HG02884 (cell line): ENCODE measurements at regions not wholly inside any gene's neighbourhood (a gene's known extent, or its start where the extent isn't known, plus 50 kb on each side); places are given as distances from the start of the nearest gene placed in this dataset.

Experiments used
- ATAC-seq: cut with Tn5 transposase; IDR thresholded peaks from one replicate; pipeline ENCODE4 v1.9.1; 2021; ENCODE audit warnings: mild to moderate bottlenecking, moderate library complexity; ENCODE audit not compliant: unreplicated experiment

DNA sequence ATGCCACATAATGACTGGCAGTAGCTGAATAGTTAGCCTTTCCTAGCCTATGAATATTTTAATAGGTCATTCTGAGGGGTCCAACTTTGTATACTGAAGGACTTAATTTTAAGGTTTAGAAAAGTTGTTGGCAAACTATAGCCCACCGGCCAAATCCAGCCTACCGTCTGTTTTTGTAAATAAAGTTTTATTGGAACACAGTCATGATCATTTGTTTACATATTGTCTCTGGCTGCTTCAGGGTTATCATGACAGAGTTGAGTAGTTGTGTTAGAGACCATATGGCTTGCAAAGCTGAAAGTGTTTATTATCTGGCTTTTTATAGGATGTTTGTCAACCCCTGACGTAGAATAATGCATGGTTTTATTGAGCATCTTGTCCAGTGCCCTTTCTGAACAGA, 73.4 kb downstream of the NTMT2 start:
- no peak for ATAC-seq

GRCh38 chr1:170221031-170221430, 75.3 kb downstream of the NTMT2 start:
- no peak for ATAC-seq

DNA sequence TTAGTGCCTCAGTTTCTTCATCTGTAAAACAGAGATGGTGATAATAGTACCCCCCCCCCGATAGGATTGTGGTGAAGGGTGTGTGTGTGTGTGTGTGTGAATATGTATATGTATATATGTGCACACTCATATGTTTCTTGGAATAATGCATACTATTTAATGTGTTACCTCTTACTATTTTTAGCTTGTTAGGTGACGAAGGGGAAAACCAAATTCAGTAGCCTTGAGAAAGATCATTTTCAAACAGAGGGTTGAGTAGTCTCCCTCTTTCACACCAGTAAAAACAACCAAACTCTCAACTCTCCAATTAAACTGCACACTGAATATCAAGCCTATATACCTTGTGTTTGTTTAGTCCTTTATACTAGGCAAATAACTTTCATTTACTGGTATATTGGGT, 75.7 kb downstream of the NTMT2 start:
- ATAC-seq: no peak

- ATAC-seq: no peak
Observed at GRCh38 chr1:170224469-170224868, 78.7 kb downstream of the NTMT2 start.

- no peak for ATAC-seq
Observed at GRCh38 chr1:170225781-170226530, 80.2 kb downstream of the NTMT2 start.

DNA sequence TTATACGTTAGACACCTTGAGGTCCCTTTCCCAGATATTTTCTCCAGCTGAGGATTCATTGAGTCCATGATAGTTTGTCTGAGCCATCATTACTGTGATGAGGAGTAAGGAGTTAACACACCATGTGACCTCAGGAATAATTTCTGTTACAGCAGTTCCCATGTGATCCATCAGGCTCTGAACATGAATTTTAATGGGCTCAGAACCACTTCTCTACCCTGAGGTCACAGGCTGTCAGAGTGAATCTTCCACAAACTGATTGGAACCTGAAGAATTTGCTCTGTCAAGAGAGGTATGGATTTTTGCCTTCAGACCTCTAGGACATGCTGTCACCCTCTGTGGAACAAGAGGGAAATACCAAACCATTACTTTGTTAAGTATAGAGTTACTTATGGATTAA, 81.0 kb downstream of the NTMT2 start:
- ATAC-seq: no peak

GRCh38 chr1:170230323-170230722, 84.6 kb downstream of the NTMT2 start:
- ATAC-seq: no peak

DNA sequence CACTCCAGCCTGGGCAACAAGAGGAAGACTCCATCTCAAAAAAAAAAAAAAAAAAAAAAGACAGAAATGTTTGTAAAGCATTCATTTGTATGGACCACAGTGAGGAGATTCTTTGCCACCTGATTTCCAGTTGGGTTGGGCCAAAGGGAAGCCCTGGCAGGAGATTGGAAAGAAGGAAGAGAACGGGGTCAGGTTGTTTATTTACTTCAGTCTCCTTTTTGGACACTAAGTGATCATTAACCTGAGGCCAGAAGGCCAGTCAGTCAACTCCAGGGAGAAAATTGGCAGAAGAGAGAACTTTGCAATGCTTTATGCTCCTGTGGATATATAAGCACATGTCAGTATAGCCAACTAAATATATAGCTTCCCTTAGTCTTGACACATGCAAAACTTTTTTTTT, 85.9 kb downstream of the NTMT2 start:
- ATAC-seq: no peak

- no peak for ATAC-seq
Observed at GRCh38 chr1:170238704-170239391, 93.1 kb downstream of the NTMT2 start.

- no peak for ATAC-seq
Observed at GRCh38 chr1:170239445-170239844, 93.7 kb downstream of the NTMT2 start.

GRCh38 chr1:170240409-170240808, 94.7 kb downstream of the NTMT2 start:
- ATAC-seq: peak; percentile 99

DNA sequence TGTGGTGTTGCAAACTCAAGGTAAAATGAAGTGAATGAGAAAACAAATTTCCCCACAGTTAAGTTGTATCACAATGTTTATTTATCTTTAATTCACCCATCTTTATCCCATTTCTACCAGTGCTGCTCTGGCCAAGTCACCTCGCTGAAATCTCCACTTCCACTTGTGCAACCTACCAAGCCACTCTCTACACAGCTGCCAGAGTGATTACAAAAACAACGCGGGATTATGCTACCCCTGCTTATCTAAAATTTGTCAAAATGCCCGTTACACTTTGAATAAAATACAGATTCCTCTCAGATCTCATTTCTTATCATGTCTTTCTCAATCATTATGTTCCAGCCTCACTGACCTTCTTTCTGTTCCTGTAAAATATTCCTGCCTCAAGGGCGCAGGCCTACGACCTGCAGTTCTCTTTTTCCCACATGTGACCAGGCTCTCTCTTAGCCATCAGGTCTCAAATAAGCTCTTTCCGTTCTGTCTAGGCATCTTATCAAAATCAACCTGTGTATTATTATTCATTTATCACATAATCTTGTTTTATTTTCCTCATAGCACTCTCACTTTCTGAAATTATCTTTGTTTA, 95.6 kb downstream of the NTMT2 start:
- ATAC-seq: no peak

GRCh38 chr1:170247751-170248521, 102.2 kb downstream of the NTMT2 start:
- ATAC-seq: peak; percentile 56

DNA sequence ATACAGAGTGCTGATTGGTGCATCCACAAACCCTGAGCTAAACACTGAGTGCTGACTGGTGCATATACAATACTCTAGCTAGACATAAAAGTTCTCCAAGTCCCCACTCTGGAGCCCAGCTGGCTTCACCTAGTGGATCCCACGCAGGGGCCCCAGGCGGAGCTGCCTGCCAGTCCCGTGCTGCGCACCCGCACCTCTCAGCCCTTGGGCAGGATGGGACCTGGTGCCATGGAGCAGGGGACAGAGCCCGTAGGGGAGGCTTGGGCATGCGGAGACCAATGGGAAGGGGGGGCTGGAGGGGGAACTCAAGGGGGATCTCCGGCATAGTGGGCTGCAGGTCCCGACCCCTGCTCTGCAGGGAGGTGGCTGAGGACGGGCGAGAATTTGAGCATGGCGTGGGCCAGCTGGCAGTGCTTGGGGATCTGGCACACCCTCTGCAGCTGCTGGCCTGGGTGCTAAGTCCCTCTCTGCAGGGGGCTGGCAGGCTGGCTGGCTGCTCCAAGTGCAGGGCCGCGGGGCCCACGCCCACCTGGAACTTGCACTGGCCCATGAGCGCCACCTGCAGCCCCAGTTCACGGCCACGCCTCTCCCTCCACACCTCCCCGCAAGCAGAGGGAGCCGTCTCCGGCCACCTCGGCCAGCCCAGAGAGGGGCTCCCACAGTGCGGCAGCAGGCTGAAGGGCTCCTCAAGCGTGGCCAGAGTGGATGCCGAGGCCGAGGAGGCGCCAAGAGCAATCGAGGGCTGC, 104.9 kb downstream of the NTMT2 start:
- ATAC-seq: no peak

DNA sequence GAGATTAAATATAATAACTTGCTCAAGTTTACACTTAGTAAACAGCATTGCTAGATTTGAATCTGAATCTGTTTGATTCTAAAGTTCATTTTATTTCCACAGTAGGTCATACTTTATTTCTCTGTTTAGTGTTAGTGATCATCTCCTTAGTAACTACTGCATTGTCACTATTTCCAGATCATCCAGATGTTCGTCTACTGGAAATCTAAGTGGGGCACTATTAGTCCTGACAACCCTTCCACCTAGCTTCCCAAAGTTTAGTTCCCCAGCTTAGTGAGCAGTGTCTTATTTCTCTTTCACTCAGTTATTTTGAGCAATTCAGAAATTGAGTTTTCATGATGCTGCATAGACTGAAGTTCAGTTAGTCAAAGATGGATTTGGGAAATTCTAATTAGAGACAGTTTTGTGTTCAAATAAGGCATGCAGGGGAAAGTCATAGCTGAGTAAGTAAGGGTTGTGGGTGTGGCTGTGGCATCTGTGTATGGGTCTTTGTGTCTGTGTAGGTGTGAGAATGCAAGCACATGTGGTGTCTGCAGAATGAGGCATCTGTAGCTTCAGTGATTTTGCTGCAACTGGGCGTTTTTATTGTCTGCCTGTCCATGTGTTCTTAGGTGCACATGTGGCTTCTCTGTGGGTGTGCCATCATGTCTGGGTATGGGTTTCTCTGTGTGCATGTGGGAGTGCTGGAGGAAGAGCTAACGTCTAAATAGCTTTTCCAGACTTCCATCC, 107.3 kb downstream of the NTMT2 start:
- no peak for ATAC-seq

GRCh38 chr1:170254371-170254770, 108.6 kb downstream of the NTMT2 start:
- ATAC-seq: no peak

GRCh38 chr1:170261669-170262068, 115.9 kb downstream of the NTMT2 start:
- ATAC-seq: no peak

DNA sequence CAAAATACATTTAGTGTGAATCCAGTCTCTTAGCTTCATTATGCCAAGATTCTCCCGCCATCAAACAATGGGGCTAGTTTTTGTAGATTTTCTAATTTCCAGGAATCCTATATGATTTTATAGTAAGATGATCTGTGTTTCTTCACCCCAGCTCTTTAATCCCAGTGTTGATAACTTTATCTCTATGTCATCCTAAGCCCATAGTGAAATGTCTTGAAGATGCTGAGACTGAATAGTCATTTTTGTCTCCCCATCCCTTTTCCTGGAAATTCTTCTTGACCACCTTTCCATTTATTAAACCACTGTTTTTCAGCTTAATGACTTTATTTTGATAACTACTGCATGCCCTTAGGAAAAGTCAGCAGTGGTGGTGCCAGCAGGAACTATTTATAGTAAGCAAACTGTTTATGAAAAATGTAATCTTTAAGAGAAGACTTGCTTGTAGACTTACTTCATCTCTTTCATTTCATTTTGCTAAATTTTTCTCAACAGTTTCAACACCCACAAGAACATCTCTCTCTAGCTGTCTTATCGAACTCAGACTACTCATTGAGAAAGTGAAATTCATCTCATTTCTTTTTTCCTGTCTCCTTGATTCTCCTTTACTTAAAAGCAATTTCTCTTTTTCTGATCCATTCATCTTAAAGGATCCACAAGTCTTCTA, 116.6 kb downstream of the NTMT2 start:
- ATAC-seq: no peak

DNA sequence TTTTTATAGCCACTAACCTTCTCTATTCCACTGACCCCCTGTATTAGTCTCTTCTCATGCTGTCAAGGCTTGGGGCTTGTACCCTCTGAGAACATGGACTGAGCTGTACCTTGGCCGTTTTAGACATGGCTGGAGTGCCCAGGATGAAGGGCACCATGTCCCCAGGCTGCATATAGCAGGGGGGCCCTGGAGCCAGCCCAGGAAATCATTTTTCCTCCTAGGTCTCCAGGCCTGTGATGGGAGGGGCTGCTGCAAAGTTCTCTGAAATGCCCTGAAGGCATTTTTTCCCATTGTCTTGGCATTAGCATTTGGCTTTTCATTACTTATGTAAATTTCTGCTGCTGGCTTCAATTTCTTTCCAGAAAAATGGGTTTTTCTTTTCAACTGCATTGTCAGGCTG, 119.5 kb downstream of the NTMT2 start:
- no peak for ATAC-seq

DNA sequence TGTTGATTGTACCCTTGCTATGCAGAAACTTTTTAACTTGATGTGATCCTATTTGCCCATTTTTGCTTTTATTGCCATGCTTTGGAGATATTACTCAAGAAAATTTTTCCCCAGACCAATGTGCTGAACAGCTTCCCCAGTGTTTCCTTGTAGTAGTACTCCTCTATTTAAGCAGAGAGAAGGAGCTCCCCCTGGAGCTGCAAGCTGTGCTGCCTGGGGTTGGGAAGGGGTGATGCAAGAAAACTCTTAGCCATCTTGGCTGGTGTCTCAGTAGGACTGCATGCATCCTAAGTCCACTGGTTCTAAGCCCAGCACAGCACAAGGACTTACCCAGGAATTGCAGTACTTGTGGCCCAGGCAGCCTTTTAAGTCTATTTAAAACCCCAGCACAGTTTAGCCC, 121.6 kb downstream of the NTMT2 start:
- no peak for ATAC-seq
